ENCODE measurements at regions not wholly inside any gene's neighbourhood (a gene's known extent, or its start where the extent isn't known, plus 50 kb on each side); places are given as distances from the start of the nearest gene placed in this dataset.

- no peak for TF ChIP-seq CTCF (IDR thresholded peaks at IDR 0.05)
- TF ChIP-seq POLR2A (IDR thresholded peaks at IDR 0.05): no peak
These were observed 546.4 kb downstream of the OMA1 start for GRCh38 chr1:58000116-58000515.
